Epithelial cell of prostate (primary cell): ENCODE measurements at regions not wholly inside any gene's neighbourhood (a gene's known extent, or its start where the extent isn't known, plus 50 kb on each side); places are given as distances from the start of the nearest gene placed in this dataset.
"Not testable (repeated sequence)": the region's sequence is repeated elsewhere in the genome, so short reads cannot be mapped to it uniquely, and the experiment has no call there.

Experiments used
- DNase-seq: peaks from one replicate; pipeline ENCODE4 v3.0.0-alpha.2; 2011; ENCODE audit warnings: low read depth, low spot score
- H3K27ac ChIP-seq: fragments of 450-650 bp; 2 replicates; pipeline ENCODE4 v1.5.1; 2017; ENCODE audit warnings: mild to moderate bottlenecking

DNA sequence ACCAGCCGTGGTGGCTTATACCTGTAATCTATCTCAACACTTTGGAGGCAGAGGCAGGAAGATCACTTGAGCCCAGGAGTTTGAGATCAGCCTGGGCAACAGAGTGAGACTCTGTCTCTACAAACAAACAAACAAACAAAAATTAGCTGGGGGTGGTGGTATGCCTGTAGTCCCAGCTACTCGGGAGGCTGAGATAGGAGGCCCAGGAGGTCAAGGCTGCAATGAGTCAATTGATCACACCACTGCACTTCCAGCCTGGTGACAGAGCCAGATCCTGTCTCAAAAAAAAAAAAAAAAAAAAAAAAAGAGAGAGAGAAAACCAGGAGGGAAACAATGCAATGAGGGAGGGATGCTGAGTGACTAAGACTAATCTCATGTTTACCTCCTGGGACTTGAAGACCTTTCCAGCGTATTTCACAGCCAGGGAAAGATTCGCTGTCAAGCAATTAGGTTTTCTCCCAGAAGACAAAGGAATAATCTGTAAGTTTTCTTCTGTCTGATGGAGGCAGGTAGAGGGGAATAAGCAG, 51.1 kb upstream of the MIER3 start:
- no peak overlapping the region for H3K27ac ChIP-seq
- no peak for DNase-seq

DNA sequence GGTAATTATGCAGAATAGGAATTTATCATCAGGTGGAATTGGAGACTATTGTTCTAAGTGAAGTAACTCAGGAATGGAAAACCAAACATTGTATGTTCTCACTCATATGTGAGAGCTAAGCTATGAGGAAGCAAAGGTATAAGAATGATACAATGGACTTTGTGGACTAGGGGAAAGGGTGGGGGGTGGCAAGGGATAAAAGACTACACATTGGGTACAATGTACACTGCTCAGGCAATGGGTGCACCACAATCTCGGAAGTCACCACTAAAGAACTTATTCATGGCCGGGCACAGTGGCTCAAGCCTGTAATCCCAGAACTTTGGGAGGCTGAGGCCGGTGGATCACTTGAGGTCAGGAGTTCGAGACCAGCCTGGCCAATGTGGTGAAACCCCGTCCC, 51.6 kb upstream of the MIER3 start:
- DNase-seq, result not testable (repeated sequence)

DNA sequence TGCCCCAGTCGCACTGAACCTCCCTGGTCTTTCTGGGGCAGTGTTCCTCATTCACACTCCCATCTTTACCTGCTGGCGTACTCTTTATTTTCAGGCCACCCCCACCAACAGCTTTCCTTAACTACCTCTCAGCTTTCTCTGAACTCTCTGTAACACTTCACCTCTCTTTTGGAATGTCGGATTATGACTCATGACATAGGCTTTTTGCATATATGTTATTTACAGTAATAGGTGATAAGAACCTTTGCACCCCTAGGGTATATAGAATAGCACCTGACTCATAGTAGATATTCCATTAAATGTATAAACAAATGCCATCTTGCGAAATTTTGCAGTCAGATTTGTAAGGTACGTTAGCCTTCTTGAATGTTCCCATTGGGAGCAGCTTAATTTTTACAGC, 52.9 kb upstream of the MIER3 start:
- peak; percentile 68 for DNase-seq
- H3K27ac ChIP-seq, result no peak overlapping the region

More for the DNA sequence above, 51.6 kb upstream of the MIER3 start:
- not testable (repeated sequence) for H3K27ac ChIP-seq

DNA sequence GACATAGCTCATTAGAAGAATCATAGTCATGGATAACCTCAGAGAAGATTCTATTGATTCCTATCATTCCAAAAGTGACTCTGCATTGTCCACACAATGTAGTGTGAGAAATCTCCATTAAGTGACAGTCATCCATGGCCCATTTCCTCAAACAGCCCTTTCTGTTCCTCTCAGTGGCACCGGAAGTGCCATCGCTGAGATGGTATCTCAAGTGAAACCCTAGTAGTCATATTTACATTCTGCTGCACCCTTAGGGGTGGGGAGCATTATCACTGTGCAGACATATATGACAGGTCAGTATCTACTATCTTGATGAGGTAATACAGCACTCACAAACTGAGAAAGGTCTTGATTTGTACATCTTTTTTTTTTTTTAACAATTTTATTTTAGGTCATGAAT, 55.4 kb upstream of the MIER3 start:
- no peak overlapping the region for H3K27ac ChIP-seq
- DNase-seq, result no peak

DNA sequence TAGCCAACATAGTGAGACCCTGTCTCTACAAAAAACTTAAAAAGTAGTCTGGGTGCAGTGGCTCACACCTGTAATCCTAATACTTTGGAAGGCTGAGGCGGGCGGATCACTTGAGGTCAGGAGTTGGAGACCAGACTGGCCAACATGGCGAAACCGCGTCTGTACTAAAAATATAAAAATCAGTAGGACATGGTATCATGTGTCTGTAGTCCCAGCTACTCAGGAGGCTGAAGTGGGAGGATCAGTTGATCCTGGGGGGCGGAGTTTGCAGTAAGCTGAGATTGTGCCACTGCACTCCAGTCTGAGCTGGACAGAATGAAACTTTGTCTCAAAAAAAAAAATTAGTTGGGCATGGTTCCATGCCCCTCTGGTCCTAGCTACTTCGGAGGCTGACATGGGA, 57.9 kb upstream of the MIER3 start:
- DNase-seq, result no peak
- no peak overlapping the region for H3K27ac ChIP-seq

DNA sequence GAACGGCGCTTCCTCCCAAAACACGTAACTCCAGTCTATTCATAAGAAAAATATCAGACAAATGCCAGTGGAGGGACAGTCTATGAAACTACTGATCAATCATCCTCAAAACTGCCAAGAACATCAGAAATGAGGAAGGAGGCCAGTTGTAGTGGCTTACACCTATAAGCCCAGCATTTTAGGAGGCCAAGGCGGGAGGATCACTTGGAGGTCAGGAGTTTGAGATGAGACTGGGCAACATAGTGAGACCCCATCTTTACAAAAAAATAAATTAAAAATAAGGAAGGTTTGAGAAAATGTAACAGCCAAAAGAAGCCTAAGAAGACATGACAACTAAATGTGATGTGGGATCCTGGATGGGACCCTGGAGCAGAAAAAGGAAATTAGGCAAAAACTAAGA, 58.9 kb upstream of the MIER3 start:
- H3K27ac ChIP-seq, result no peak overlapping the region
- DNase-seq, result no peak

DNA sequence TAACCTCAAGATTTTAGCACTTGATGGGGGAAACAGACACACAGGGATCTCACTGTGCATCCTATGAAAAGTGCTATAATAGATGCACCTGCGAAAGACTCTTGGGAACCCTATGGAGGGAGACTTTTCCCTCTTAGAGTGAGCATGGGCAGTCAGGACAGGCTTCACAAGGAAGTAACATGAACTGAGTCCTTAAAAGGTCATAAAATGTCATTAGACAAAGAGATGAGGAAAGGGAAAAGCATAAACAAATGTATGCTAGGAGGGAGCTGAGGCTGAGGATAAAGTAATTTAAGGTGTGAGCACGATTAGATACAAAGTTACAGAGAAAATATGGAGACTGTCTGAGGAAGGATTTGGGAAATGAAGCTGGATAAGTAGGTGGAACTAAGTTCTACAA, 60.6 kb upstream of the MIER3 start:
- H3K27ac ChIP-seq, result no peak overlapping the region
- no peak for DNase-seq

DNA sequence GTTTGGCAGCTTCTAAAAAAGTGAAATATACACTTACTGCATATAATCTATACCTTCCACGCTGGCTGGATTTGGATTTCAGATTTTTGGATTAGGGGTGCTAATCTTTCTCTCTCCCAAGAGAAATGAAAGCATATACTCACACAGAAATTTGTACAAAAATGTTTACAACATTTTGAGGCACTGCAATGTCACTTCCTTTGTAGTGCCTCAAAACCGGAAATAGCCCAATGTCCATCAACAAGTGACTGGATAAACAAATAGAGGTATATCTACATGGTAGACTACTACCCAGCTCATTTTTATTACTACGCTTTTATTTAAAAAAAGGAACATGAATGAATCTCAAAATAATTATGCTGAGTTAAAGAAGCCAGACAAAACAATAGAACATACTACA, 74.0 kb upstream of the MIER3 start:
- DNase-seq, result no peak

DNA sequence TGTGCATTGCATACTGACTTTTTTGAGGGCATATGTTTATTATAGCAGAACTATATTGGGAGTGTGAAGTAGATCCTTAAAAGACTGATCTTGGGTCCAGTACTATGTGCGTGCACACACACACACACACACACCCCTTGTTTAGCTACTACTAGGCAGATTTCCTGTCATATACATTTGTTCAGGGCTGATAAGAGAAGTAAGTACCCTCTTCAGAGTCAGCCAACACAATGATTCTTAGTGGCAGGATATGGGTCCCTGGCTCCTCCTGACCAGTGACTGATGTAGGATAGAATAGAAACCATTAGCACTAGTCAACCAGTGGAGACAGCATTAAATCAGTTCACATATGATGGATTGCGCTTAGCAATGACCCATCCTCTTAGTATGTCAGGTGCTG, 76.2 kb upstream of the MIER3 start:
- no peak for DNase-seq

More for the DNA sequence above, 74.0 kb upstream of the MIER3 start:
- H3K27ac ChIP-seq, result no peak overlapping the region

DNA sequence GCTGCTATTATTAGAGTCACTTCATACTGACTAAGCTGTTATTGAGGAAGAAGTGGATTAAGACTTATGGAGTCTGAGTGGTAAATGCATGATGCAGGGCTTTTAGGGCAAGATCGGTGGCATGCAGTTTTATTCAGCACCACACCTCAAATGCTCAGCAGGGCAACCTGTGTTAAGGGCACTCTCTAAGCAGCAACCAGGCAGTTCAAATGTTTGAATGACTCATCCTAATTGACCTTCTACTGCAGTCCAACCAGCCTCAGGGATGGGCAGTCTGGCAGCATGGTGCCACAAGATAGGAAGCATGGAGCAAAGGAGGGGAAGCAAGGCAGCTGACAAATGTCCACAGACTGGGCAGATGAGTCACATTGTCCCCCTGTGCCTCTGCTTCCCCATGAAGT, 80.2 kb upstream of the MIER3 start:
- DNase-seq, result no peak
- H3K27ac ChIP-seq, result peak overlapping the region; percentile 57

More for the DNA sequence above, 76.2 kb upstream of the MIER3 start:
- H3K27ac ChIP-seq, result no peak overlapping the region

DNA sequence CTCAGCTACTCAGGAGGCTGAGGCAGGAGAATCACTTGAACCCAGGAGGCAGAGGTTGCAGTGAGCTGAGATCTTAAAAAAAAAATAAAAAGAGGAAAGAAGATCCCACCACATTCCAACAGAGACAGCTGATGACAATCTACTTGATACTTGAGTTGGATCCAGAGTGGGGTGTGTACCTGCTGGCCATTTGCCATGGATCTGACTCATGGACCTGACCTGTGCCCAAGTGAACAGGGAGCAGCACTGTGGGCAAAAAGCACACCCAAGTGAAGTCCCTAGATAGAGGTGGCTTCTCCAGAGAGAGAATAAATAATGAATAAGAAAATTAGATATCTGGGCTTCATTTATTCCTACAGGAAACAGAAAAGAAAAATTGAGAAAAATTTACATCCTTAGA, 81.2 kb upstream of the MIER3 start:
- peak; percentile 43 for DNase-seq
- peak overlapping the region; percentile 57 for H3K27ac ChIP-seq

DNA sequence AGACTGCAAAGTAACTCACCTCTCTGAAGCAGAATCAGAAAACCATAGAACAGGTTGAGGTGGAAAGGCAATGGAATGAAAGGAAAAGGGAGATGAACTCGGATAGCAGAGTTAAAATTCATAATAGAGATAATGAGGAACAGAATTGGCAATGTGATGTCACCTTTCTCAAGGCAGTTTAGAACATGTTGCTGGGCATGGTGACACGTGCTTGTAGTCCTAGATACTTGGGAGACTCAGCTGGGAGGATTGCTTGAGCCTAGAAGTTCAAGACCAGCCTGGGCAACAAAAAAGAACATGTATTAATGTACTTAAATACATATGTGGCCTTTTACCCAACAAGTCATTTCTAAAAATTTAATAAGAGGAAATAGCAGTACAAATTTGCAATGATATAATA, 81.6 kb upstream of the MIER3 start:
- H3K27ac ChIP-seq, result peak overlapping the region; percentile 57
- DNase-seq, result no peak

DNA sequence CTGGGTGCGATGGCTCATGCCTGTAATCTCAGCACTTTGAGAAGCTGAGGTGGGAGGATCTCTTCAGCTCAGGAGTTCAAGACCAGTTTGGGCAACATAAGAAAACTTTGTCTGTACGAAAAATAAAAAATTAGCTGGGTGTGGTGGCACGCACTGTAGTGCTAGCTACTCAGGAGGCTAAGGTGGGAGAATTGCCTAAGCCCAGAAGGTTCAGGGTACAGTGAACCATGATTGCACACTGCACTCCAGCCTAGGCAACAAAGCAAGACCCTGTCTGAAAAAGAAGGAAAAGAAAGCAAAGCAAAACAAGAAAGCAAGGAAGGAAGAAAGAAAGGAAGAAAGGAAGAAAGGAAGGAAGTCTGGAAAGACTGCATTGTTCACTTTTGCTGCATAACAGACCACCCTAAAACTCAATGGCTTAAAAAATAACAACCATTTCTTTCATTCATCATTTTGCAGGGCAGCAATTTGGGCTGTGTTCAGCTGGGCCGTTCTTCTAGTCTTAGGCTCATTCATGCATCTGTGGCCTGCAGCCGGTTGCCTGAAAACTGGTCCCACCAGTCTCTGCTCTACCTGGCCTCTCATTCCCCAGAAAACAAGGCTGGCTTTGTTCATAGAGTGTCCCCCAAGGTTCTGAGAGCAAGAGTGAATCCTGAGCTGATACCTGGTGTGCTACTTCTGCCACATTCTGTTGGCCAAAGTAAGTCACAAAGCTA, 82.4 kb upstream of the MIER3 start:
- H3K27ac ChIP-seq, result peak overlapping the region; percentile 57
- no peak for DNase-seq

DNA sequence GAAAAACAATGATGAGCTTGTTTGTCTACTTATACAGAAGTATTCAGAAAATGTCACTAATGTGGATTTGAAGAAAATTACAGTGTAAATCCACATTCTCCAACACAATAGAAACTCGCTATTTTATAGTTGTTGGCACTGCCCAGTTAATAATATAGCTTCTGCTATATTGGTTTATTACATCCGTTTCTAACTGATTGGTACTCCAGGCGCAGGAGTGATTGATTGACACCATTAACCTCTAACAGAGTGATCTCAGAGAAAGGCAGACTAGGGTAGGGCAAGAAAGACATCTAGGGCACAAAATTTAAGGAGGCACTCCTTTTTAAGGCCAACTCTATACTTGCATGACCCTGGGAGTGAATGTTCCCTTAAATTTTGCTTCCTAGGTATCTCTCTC, 84.0 kb upstream of the MIER3 start:
- DNase-seq, result no peak
- H3K27ac ChIP-seq, result no peak overlapping the region

DNA sequence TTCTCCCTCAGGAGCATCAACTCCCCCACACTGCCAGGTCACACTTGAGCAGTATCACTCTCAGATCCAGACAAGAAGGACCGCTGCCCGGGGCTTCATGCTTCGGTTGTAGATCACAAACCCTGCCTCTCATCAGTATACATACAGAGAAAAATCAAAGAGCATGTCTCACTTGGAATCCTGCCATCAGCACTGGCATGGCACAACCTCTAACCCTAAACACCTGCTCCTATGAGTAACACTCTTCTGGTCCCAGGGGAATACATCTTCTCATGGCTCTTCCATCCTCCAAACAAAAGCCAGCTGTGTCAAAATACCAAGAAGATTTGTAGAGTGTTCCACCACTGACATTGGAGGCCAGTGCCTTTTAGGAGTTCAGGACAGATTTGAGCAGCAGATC, 84.8 kb upstream of the MIER3 start:
- no peak for DNase-seq
- H3K27ac ChIP-seq, result no peak overlapping the region

DNA sequence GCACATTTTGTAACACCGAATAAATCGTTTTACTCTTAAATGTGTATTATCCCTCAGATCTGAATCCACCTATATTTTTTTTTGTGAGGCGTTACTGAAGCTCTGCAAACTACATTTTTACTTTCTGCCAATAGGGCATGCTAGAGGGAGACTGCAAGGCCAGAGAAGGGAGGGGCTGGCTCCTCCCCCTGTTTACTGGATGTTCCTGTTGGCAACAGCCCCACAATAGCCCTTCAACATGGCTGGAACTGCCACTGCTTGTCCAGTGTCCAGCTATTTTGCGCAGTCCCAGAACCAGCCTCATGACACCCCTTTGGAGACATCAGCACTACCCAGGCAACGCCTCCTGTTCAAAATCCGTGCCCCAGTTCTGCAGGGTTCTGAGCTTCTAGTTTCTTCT, 85.4 kb upstream of the MIER3 start:
- DNase-seq, result no peak
- H3K27ac ChIP-seq, result no peak overlapping the region

DNA sequence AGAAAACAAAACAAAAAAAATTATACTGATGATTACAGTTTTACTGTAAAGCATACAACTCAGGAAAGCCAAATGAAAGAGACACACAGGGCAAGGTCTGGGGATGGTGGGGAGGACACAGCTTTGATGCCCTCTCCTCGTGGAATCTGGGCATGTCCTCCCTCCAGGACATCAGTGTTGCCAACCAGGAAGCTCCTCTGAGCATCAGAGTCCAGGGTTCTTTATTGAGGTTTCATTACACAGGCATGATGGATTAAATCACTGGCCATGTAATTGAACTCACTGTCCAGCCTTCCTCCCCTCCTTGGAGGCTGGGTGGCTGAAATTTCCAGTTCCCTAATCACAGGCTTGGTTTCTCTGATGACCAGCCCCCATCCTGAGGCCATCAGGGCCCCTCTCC, 89.6 kb upstream of the MIER3 start:
- no peak for DNase-seq
- no peak overlapping the region for H3K27ac ChIP-seq

DNA sequence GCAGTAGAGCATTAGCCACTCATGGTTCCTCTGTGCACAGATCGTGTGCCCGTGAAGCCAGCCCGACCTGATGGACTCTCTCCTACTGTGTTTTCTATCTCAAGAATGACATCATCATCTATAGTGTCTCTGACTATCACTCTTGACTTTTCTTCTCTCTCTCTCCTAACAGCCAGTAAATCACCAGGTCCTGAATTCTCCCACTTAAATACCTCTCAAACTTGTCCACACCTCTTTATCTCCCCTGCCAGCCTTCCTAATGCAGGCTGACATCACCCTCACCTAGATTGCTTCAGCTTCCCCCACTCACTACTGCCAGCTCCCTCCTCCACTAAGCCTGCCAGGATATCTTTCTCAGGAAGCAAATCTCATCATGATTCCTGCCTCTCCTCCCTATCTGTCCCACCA, 90.6 kb upstream of the MIER3 start:
- DNase-seq, result no peak
- no peak overlapping the region for H3K27ac ChIP-seq

DNA sequence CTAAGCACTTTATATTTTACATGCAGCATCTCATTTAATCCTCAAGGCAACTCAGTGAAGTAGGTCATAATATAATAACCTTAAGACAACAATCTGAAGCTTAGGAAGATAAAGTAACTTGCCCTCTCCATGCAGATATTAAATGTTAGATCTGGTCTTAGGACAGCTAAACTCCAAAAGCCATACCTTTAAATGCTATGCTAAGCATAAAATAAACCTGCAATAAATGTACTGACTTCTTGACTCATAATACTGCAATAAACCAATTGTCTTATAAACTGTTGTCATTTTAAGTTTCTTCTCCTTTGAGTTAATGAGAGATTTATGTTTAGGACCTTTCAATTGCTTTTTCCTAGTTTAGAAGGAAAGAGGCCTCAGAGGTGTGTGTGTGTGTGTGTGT, 102.2 kb upstream of the MIER3 start:
- no peak overlapping the region for H3K27ac ChIP-seq
- no peak for DNase-seq

DNA sequence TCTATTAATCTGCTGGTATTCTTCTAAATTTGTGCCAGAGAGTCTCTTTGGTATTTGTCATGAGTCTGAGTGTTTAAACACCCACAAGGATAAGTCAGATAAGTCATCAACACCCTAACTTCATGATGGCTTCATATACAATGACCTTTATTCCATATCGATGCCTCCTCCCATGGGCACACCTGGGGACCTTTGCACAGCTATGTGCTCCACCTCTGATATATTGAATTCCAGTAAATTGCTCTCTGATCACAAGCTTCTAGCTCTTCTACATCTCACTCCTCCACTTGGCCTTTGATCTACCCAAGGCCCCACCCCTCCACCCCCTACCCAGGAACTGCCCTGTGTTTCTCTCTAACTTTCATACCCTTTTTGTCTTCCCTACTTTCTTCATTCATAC, 102.7 kb upstream of the MIER3 start:
- DNase-seq, result no peak
- H3K27ac ChIP-seq, result no peak overlapping the region

DNA sequence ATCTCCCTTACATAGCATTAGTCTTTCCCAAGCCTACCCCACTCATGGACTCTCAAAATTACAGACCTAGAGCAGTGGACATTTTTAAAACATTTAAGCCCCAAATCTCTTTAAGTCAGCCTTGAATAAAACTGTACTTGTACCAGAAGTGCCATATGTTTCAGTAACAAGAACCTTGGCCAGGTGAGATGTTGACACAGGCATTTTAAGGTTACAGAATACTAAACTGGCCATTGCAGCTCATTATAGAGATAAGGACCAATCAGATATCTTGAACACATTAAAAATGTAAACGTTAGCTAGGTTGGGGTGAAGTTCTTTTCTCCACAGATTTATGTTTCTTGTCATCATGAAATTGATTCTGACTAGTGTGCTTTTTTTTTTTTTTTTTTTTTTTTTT, 103.8 kb upstream of the MIER3 start:
- no peak for DNase-seq
- no peak overlapping the region for H3K27ac ChIP-seq

DNA sequence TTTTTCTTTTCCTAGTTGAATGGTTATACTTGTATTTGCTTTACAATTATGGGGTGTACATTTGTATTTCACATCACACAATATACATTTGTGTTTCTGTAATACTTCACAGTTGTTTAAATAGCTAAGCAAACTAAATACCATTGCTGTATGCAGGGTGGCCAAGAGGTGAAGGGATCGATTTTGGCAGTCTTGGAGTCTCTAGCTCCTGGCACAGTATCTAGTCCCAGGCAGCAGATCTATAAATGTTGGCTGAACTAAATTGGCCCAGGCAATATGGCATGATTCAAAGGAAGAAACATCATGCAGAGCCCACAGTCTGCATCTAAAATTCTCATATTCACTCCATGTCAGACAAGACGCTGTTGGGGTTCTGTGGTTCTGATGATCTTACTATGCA, 110.1 kb upstream of the GPBP1 start:
- no peak overlapping the region for H3K27ac ChIP-seq
- no peak for DNase-seq
